HG02852 (cell line): ENCODE measurements at regions not wholly inside any gene's neighbourhood (a gene's known extent, or its start where the extent isn't known, plus 50 kb on each side); places are given as distances from the start of the nearest gene placed in this dataset.

Source experiments
- ATAC-seq: cut with Tn5 transposase; IDR thresholded peaks from one replicate; pipeline ENCODE4 v1.9.1; 2021; ENCODE audit warnings: mild to moderate bottlenecking, moderate library complexity; ENCODE audit not compliant: unreplicated experiment

GRCh38 chr12:20278276-20278675 lies 90.1 kb upstream of the PDE3A start:
- no peak for ATAC-seq

DNA sequence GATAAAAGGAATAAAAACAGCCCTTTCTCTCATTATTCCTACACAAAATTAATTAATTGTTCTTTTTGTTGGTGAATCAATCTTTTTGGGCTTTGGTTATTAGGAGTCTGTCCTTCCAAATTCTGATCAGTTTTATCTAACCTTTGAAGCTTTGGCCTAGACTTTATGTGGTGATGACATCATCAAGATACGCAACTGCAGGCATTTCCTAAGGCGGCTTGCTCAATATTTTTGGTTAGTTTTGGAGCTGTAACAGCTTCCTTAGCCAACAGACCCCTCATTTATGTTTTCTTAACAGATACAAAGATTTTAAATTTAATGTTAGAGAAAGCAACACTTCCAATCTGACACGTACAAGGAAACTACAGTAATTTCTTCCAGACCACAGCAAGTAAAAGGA lies 87.8 kb upstream of the PDE3A start:
- no peak for ATAC-seq

GRCh38 chr12:20282401-20282800 lies 85.9 kb upstream of the PDE3A start:
- ATAC-seq: no peak

GRCh38 chr12:20283482-20283881 lies 84.9 kb upstream of the PDE3A start:
- no peak for ATAC-seq

GRCh38 chr12:20289520-20289919 lies 78.8 kb upstream of the PDE3A start:
- ATAC-seq: no peak

GRCh38 chr12:20300457-20300856 lies 67.9 kb upstream of the PDE3A start:
- ATAC-seq: no peak

DNA sequence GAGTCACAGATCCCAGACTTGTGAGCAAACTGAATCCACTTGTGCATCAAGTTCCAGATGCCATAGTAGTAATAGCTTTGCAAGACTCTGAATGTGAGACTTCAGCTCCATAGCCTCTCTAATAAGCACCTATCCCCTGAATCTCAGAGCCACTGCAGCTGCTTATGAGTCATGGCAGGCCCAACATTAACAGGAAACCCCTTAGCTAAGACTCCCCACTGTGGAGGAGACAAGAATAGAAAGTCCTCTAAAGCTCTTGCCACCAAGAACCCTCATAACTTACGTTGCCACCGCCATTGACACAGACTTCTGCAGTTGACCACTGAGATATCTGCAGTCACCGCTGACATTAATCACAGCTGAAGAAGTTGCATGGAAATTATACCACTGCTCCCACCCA lies 62.9 kb upstream of the PDE3A start:
- no peak for ATAC-seq

DNA sequence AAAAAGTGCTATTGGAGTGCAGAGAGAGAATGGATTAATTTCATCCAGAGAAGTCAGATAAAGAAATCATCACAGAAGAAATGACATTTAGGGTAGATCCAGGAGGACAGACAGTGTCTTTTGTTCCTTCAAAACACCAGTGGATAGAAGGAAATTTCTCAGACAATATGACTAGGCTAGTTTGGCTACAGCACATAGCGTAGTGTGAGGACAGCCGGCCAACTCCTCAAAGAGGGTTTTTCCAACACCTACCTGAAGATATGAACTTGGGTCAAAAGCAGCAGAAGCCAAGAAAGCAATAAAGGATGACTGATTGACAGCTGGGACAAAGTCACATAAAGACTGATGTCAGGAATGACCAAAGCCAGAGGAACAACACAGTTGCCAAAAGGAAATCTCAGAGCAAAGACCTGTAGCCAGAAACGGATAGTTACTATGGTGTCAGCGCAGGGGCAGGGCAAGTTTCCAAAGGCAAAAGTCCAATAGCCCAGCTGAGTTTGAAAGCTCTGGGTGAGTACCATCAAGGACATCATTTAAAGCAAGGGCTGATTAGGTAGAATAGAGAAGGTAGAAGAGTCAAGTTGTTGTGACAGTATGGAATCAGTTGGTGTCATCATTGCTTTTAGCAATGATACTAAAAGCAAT lies 58.7 kb upstream of the PDE3A start:
- no peak for ATAC-seq

DNA sequence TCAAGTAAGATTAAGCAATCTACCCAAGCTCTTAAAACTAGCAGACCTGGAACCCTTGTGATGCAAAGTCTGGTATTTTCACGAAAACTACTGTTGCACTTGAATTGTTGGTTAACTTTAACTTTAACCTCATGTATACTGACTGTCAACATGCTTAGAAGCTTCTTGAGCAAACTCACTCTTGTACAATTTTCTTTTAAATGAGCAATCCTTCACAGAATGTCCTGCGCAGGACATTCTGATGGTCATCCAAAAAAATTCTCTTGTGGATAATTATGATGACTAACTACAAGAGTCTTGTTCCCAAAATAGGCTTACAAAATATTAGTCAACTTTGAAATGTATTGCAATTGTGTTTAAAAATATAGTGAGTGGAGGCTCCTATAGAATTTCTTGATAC lies 54.0 kb upstream of the PDE3A start:
- ATAC-seq: no peak

GRCh38 chr12:20317554-20317953 lies 50.8 kb upstream of the PDE3A start:
- no peak for ATAC-seq
